ENCODE measurements at regions not wholly inside any gene's neighbourhood (a gene's known extent, or its start where the extent isn't known, plus 50 kb on each side); places are given as distances from the start of the nearest gene placed in this dataset.

DNA sequence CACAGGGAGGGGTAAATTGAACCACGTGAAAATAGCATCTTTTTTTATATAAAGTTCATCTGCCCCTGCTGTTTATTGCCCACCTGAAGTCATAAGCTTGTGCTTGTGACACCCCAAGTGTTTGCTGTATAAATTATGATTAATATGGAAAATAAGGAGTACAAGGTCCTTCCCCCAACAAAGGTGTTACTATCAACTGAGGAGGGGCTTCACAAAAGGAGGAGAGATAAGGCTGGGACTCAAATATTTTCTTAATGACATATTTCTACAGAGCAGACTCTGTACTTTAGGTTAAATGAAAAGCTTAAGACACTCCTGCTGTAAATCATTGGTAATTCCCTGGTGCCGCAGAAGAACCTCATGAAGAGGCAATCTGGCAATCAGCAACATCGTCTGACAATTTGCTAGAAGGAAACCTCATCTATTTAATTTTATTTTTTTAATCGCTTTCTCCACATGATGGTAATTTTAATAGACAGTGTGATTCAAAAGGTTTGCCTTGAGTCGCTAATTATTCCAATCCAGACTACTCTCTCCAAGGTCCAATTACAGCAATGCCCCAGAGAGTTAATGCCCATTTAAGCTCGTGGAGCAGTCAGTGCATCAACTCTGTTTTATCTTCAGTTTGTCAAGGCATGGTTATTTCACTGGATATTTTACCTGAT, 1432.4 kb downstream of the FAM181B start:
- CTCF ChIA-PET, result interaction anchor here (1.5 kb wide), 1 partner anchor 12 kb away, joined by 3 read pairs; no protein-coding TSS in a partner anchor
- H3K9me3 ChIP-seq (replicated peaks; ENCODE audit: control insufficient read depth, insufficient read depth, low read length), result no peaks in the 10 kb centered on the region
- DNase-seq (ENCODE audit: low read depth, low spot score) (no peak), FAIRE-seq (no peak), ATAC-seq (no peak)
- SMC1A ChIA-PET (ENCODE audit: uncharacterized antibody, unreplicated experiment), result no interaction called here
- BruUV-seq (replicated peaks), result no TSS peak
- H3K36me3 ChIP-seq (ENCODE audit: control insufficient read depth in 2 of 2, insufficient read depth in 2 of 2, low read length in 1 of 2), result no peaks in the 10 kb centered on the region
- H3K4me3 ChIP-seq, result no peak overlapping the region
- H4K20me1 ChIP-seq (ENCODE audit: control insufficient read depth, insufficient read depth), result no peaks in the 10 kb centered on the region
- no peaks in the 10 kb centered on the region for H3K79me2 ChIP-seq (ENCODE audit: control insufficient read depth, insufficient read depth, low read length)
- no peak overlapping the region for H3K9ac ChIP-seq (ENCODE audit: control insufficient read depth, insufficient read depth, low read length)
- no peaks in the 10 kb centered on the region for H3K27me3 ChIP-seq (replicated peaks in 1 of 2; ENCODE audit: control insufficient read depth in 2 of 2, insufficient read depth in 2 of 2, low read length in 1 of 2)
- H3K4me1 ChIP-seq (ENCODE audit: control insufficient read depth, insufficient read depth, low read length), result no peaks in the 10 kb centered on the region
- POLR2A ChIA-PET, result no interaction called here
- in situ Hi-C loops (cut with MboI), result no loop called here
- TF ChIP-seq BACH1 (IDR thresholded peaks at IDR 0.05; ENCODE audit: borderline replicate concordance) (no peak), LARP7 (IDR thresholded peaks at IDR 0.05) (no peak), ZBED1 (IDR thresholded peaks at IDR 0.05; ENCODE audit: borderline replicate concordance) (no peak), GATAD2B (conservative IDR thresholded peaks at IDR 0.05; ENCODE audit: low read depth) (no peak), SREBF1 (IDR thresholded peaks at IDR 0.05; ENCODE audit: low read length) (no peak), HDAC6 (IDR thresholded peaks at IDR 0.05; ENCODE audit: unreplicated experiment) (no peak), MEF2B (IDR thresholded peaks at IDR 0.05; ENCODE audit: partially characterized antibody, poor library complexity, severe bottlenecking) (no peak), ZNF384 (IDR thresholded peaks at IDR 0.05; ENCODE audit: borderline replicate concordance, low read depth, low read length) (no peak), NFIC (IDR thresholded peaks at IDR 0.05; ENCODE audit: low read depth, low read length) (no peak), PAX5 (IDR thresholded peaks at IDR 0.05; ENCODE audit: borderline replicate concordance, low read depth, low read length) (no peak), SMAD1 (IDR thresholded peaks at IDR 0.05; ENCODE audit: low read depth, partially characterized antibody) (no peak)
- TF ChIP-seq, protein P1, sequence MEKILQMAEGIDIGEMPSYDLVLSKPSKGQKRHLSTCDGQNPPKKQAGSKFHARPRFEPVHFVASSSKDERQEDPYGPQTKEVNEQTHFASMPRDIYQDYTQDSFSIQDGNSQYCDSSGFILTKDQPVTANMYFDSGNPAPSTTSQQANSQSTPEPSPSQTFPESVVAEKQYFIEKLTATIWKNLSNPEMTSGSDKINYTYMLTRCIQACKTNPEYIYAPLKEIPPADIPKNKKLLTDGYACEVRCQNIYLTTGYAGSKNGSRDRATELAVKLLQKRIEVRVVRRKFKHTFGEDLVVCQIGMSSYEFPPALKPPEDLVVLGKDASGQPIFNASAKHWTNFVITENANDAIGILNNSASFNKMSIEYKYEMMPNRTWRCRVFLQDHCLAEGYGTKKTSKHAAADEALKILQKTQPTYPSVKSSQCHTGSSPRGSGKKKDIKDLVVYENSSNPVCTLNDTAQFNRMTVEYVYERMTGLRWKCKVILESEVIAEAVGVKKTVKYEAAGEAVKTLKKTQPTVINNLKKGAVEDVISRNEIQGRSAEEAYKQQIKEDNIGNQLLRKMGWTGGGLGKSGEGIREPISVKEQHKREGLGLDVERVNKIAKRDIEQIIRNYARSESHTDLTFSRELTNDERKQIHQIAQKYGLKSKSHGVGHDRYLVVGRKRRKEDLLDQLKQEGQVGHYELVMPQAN (conservative IDR thresholded peaks at IDR 0.05), result no peak
- TF ChIP-seq, protein P2, sequence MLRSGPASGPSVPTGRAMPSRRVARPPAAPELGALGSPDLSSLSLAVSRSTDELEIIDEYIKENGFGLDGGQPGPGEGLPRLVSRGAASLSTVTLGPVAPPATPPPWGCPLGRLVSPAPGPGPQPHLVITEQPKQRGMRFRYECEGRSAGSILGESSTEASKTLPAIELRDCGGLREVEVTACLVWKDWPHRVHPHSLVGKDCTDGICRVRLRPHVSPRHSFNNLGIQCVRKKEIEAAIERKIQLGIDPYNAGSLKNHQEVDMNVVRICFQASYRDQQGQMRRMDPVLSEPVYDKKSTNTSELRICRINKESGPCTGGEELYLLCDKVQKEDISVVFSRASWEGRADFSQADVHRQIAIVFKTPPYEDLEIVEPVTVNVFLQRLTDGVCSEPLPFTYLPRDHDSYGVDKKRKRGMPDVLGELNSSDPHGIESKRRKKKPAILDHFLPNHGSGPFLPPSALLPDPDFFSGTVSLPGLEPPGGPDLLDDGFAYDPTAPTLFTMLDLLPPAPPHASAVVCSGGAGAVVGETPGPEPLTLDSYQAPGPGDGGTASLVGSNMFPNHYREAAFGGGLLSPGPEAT (IDR thresholded peaks at IDR 0.05; ENCODE audit: low read depth), result no peak
- TF ChIP-seq, protein P3, sequence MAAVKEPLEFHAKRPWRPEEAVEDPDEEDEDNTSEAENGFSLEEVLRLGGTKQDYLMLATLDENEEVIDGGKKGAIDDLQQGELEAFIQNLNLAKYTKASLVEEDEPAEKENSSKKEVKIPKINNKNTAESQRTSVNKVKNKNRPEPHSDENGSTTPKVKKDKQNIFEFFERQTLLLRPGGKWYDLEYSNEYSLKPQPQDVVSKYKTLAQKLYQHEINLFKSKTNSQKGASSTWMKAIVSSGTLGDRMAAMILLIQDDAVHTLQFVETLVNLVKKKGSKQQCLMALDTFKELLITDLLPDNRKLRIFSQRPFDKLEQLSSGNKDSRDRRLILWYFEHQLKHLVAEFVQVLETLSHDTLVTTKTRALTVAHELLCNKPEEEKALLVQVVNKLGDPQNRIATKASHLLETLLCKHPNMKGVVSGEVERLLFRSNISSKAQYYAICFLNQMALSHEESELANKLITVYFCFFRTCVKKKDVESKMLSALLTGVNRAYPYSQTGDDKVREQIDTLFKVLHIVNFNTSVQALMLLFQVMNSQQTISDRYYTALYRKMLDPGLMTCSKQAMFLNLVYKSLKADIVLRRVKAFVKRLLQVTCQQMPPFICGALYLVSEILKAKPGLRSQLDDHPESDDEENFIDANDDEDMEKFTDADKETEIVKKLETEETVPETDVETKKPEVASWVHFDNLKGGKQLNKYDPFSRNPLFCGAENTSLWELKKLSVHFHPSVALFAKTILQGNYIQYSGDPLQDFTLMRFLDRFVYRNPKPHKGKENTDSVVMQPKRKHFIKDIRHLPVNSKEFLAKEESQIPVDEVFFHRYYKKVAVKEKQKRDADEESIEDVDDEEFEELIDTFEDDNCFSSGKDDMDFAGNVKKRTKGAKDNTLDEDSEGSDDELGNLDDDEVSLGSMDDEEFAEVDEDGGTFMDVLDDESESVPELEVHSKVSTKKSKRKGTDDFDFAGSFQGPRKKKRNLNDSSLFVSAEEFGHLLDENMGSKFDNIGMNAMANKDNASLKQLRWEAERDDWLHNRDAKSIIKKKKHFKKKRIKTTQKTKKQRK (IDR thresholded peaks at IDR 0.05; ENCODE audit: low read depth, low read length), result no peak
- no peak overlapping the region for H2AFZ ChIP-seq (ENCODE audit: control insufficient read depth, low read depth, low read length)
- RAD21 ChIA-PET (ENCODE audit: unreplicated experiment), result no interaction called here
- WGBS (ENCODE audit: insufficient coverage, insufficient replicate concordance, low lambda C conversion rate, missing lambda C conversion rate), result 19% methylated on average over 6 of the region's 6 CpGs
- intact Hi-C loops (cut with micrococcal nuclease; ENCODE audit: unreplicated experiment), result no loop called here
- no peak overlapping the region for H3K4me2 ChIP-seq (ENCODE audit: control insufficient read depth, insufficient read depth)
- H3K27ac ChIP-seq (ENCODE audit: control insufficient read depth, insufficient read depth), result no peak overlapping the region
